Nephron (organoid): ENCODE measurements at regions not wholly inside any gene's neighbourhood (a gene's known extent, or its start where the extent isn't known, plus 50 kb on each side); places are given as distances from the start of the nearest gene placed in this dataset.

Experiments
- H3K27ac Mint-ChIP-seq, 3 experiments: 2 replicates each; pipeline ENCODE4 v1.8.0; 2020; ENCODE audit warnings: mixed read lengths in 3 of 3, mild to moderate bottlenecking in 2 of 3, moderate library complexity in 1 of 3
- H3K27me3 Mint-ChIP-seq: 2 replicates; pipeline ENCODE4 v1.8.0; 2021; ENCODE audit warnings: low read depth, mild to moderate bottlenecking, moderate library complexity, mixed read lengths
- H3K36me3 Mint-ChIP-seq: 2 replicates; pipeline ENCODE4 v1.8.0; 2020; ENCODE audit warnings: low read depth, mixed read lengths
- H3K4me1 Mint-ChIP-seq: 2 replicates; pipeline ENCODE4 v1.8.0; 2020; ENCODE audit warnings: mixed read lengths
- H3K4me3 Mint-ChIP-seq, 3 experiments: 2 replicates each; pipeline ENCODE4 v1.8.0; 2020; ENCODE audit warnings: mild to moderate bottlenecking in 3 of 3, mixed read lengths in 3 of 3, moderate library complexity in 2 of 3
- H3K9me3 Mint-ChIP-seq: 2 replicates; pipeline ENCODE4 v1.8.0; 2020; ENCODE audit warnings: mixed read lengths
- CTCF ChIP-seq, 3 experiments: fragments of 200-600 bp; sonication (generic); IDR thresholded peaks; one replicate each; pipeline ENCODE4 v1.5.0; 2021; ENCODE audit warnings: antibody characterized with exemption in 3 of 3; ENCODE audit not compliant: unreplicated experiment in 3 of 3

GRCh38 chr5:118762291-118762690 is 226.1 kb downstream of the DTWD2 start:
- Mint-ChIP-seq H3K27me3 (no peaks in the 10 kb centered on the region), H3K36me3 (no peaks in the 10 kb centered on the region), H3K4me1 (no peaks in the 10 kb centered on the region), H3K27ac (no peak overlapping the region), H3K4me3 (no peak overlapping the region), H3K9me3 (peaks cover 13% of the 10 kb centered on the region)
- no peak for TF ChIP-seq CTCF (IDR thresholded peaks at IDR 0.05; ENCODE audit: unreplicated experiment in 3 of 3)

- TF ChIP-seq CTCF (IDR thresholded peaks at IDR 0.05; ENCODE audit: unreplicated experiment in 3 of 3): no peak
- Mint-ChIP-seq H3K9me3 (peaks cover 13% of the 10 kb centered on the region), H3K4me1 (no peaks in the 10 kb centered on the region), H3K4me3 (no peak overlapping the region), H3K36me3 (no peaks in the 10 kb centered on the region), H3K27ac (no peak overlapping the region), H3K27me3 (no peaks in the 10 kb centered on the region)
These were observed 226.5 kb downstream of the DTWD2 start for GRCh38 chr5:118761814-118762213.

- Mint-ChIP-seq H3K4me3 (no peak overlapping the region), H3K4me1 (peaks cover 6% of the 10 kb centered on the region), H3K9me3 (no peaks in the 10 kb centered on the region), H3K36me3 (no peaks in the 10 kb centered on the region), H3K27ac (no peak overlapping the region), H3K27me3 (no peaks in the 10 kb centered on the region)
- no peak for TF ChIP-seq CTCF (IDR thresholded peaks at IDR 0.05; ENCODE audit: unreplicated experiment in 3 of 3)
These were observed 235.4 kb downstream of the DTWD2 start for GRCh38 chr5:118752969-118753368.

GRCh38 chr5:118736396-118736795 is 252.0 kb downstream of the DTWD2 start:
- Mint-ChIP-seq H3K4me1 (no peaks in the 10 kb centered on the region), H3K9me3 (peaks cover 18% of the 10 kb centered on the region), H3K27ac (no peak overlapping the region), H3K36me3 (peaks cover 4% of the 10 kb centered on the region), H3K4me3 (no peak overlapping the region), H3K27me3 (peaks cover 6% of the 10 kb centered on the region)
- no peak for TF ChIP-seq CTCF (IDR thresholded peaks at IDR 0.05; ENCODE audit: unreplicated experiment in 3 of 3)

GRCh38 chr5:118733394-118733793 is 255.0 kb downstream of the DTWD2 start:
- no peak for TF ChIP-seq CTCF (IDR thresholded peaks at IDR 0.05; ENCODE audit: unreplicated experiment in 3 of 3)
- Mint-ChIP-seq H3K4me3 (no peak overlapping the region), H3K36me3 (peaks cover 4% of the 10 kb centered on the region), H3K27me3 (peaks cover 10% of the 10 kb centered on the region), H3K9me3 (peaks cover 22% of the 10 kb centered on the region), H3K4me1 (no peaks in the 10 kb centered on the region), H3K27ac (no peak overlapping the region)

GRCh38 chr5:118728191-118728590 is 260.2 kb downstream of the DTWD2 start:
- no peaks in the 10 kb centered on the region for H3K36me3 Mint-ChIP-seq

More at GRCh38 chr5:118728191-118728590, 260.2 kb downstream of the DTWD2 start:
- no peak overlapping the region for H3K4me3 Mint-ChIP-seq
- TF ChIP-seq CTCF (IDR thresholded peaks at IDR 0.05; ENCODE audit: unreplicated experiment in 3 of 3): no peak
- H3K4me1 Mint-ChIP-seq: peaks cover 1% of the 10 kb centered on the region
- no peak overlapping the region for H3K27ac Mint-ChIP-seq
- peaks cover 12% of the 10 kb centered on the region for H3K9me3 Mint-ChIP-seq
- H3K27me3 Mint-ChIP-seq: peaks cover 4% of the 10 kb centered on the region
